H54 (cell line): ENCODE measurements at regions not wholly inside any gene's neighbourhood (a gene's known extent, or its start where the extent isn't known, plus 50 kb on each side); places are given as distances from the start of the nearest gene placed in this dataset.

Source experiments
- DNase-seq: peaks from one replicate; pipeline ENCODE4 v3.0.0; 2011; ENCODE audit warnings: low spot score, mixed read lengths; ENCODE audit not compliant: insufficient read length
- FAIRE-seq: peaks from 3 replicates; lab custom pipeline; 2011; peaks lifted over from hg19 to GRCh38; lab: Jason Lieb, UNC
- POLR2A ChIP-seq: IDR thresholded peaks from 2 replicates; pipeline ENCODE4 v1.6.1; 2011; ENCODE audit warnings: low read depth, mild to moderate bottlenecking, low read length

GRCh38 chr12:97940629-97941028, 478.0 kb downstream of the RMST start:
- TF ChIP-seq POLR2A: no peak
- FAIRE-seq (no peak), DNase-seq (peak; percentile 6)

- DNase-seq (no peak), FAIRE-seq (no peak)
- TF ChIP-seq POLR2A: no peak
Observed at GRCh38 chr12:97941686-97942354, 479.2 kb downstream of the RMST start.

- FAIRE-seq: no peak
- TF ChIP-seq POLR2A: no peak
- DNase-seq: no peak
Observed at GRCh38 chr12:97943359-97943758, 480.8 kb downstream of the RMST start.

- peak; percentile 50 for FAIRE-seq
- DNase-seq: peak; percentile 1
- no peak for TF ChIP-seq POLR2A
Observed at GRCh38 chr12:97944576-97944975, 482.0 kb downstream of the RMST start.

GRCh38 chr12:97946701-97947100, 484.1 kb downstream of the RMST start:
- DNase-seq: no peak

GRCh38 chr12:97948591-97948990, 486.0 kb downstream of the RMST start:
- DNase-seq (no peak), FAIRE-seq (no peak)
- no peak for TF ChIP-seq POLR2A

More at GRCh38 chr12:97946701-97947100, 484.1 kb downstream of the RMST start:
- no peak for TF ChIP-seq POLR2A
- no peak for FAIRE-seq

GRCh38 chr12:97951239-97951638, 488.6 kb downstream of the RMST start:
- DNase-seq (no peak), FAIRE-seq (no peak)
- TF ChIP-seq POLR2A: no peak

- DNase-seq: no peak
- TF ChIP-seq POLR2A: no peak
- FAIRE-seq: no peak
Observed at GRCh38 chr12:97951717-97952116, 489.1 kb downstream of the RMST start.

GRCh38 chr12:97957109-97957508, 494.5 kb downstream of the RMST start:
- FAIRE-seq: no peak
- no peak for TF ChIP-seq POLR2A
- DNase-seq: no peak

- TF ChIP-seq POLR2A: no peak
- DNase-seq (no peak), FAIRE-seq (no peak)
Observed at GRCh38 chr12:97960225-97960624, 497.6 kb downstream of the RMST start.

- DNase-seq: peak; percentile 2
- TF ChIP-seq POLR2A: no peak
- FAIRE-seq: peak; percentile 15
Observed at GRCh38 chr12:97960741-97961608, 498.4 kb downstream of the RMST start.

GRCh38 chr12:97967831-97968230, 505.2 kb downstream of the RMST start:
- no peak for TF ChIP-seq POLR2A
- FAIRE-seq (no peak), DNase-seq (no peak)

GRCh38 chr12:97968641-97969197, 506.1 kb downstream of the RMST start:
- no peak for DNase-seq
- FAIRE-seq: no peak
- no peak for TF ChIP-seq POLR2A

- no peak for TF ChIP-seq POLR2A
- no peak for FAIRE-seq
- DNase-seq: no peak
Observed at GRCh38 chr12:97977870-97978405, 515.3 kb downstream of the RMST start.
